Peyer's patch (tissue), 4 donors: ENCODE measurements at regions not wholly inside any gene's neighbourhood (a gene's known extent, or its start where the extent isn't known, plus 50 kb on each side); places are given as distances from the start of the nearest gene placed in this dataset.

ENCODE experiments used
- CTCF ChIP-seq, 6 experiments: fragments of 450-650 bp in 4 of 6; fragments of 200-600 bp in 2 of 6; sonication (generic) in 1 of 6; IDR thresholded peaks; one replicate each; pipeline ENCODE4 v1.5.1; 2017 to 2019; ENCODE audit warnings: antibody characterized with exemption in 6 of 6, mild to moderate bottlenecking in 3 of 6, moderate library complexity in 1 of 6
- POLR2A ChIP-seq, 2 donors: fragments of 450-650 bp; IDR thresholded peaks; one replicate each; pipeline ENCODE4 v1.5.1; 2017; ENCODE audit warnings: antibody characterized with exemption in 2 of 2, mild to moderate bottlenecking in 2 of 2, moderate library complexity in 2 of 2

DNA sequence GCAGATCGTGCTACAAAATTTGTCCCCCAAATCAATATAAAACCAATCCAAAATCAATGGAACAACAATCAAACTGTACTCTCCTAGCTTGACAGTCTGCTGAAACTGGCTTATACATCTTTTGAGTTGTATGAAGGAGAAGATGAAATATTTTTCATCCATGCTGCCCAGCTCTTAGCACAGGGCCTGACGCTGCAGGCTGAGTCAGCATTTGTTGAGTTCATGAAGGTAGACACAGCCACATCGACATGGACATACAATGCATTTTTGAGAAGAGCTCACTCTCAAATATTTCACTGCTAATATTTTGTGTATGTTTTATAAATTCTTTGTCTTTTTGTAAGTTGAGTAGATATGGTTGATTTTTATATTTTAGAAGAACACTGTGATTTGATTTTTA is 327.3 kb downstream of the OTOL1 start:
- TF ChIP-seq CTCF (IDR thresholded peaks at IDR 0.05) (no peak), POLR2A (IDR thresholded peaks at IDR 0.05) (no peak)
